K562 (cell line): ENCODE measurements at regions not wholly inside any gene's neighbourhood (a gene's known extent, or its start where the extent isn't known, plus 50 kb on each side); places are given as distances from the start of the nearest gene placed in this dataset.
A peak's percentile ranks its signal among the peaks of the same experiment; 100 is the strongest.

Experiments
- ATAC-seq: fragments of 200-7000 bp; cut with Tn5 transposase; 3 replicates; pipeline ENCODE4 v1.9.1; 2020; ENCODE audit warnings: moderate library complexity
- BruUV-seq: library from RNA; stranded (reverse); fragments of 400-500 nt; replicated peaks from 2 replicates; lab custom pipeline; 2021; lab: Mats Ljungman, UMichigan
- CTCF ChIA-PET: fragments of 300-600 bp; formaldehyde crosslinking; extraction: SDS; loops from one replicate; lab custom pipeline; 2021; ENCODE audit warnings: low intra/inter-chr PET ratio; lab: Yijun Ruan, JAX
- POLR2A ChIA-PET: fragments of 300-600, 350-650 bp; sonication (Branson Sonifier 250); formaldehyde crosslinking; extraction: SDS; loops from one replicate; lab custom pipeline; 2021; ENCODE audit warnings: antibody characterized with exemption, inconsistent platforms; lab: Yijun Ruan, JAX
- DNase-seq, 4 experiments: peaks; one replicate each; pipeline versions ENCODE4 v3.0.0 to v3.0.0-alpha.2; 2011 to 2018; ENCODE audit warnings: low spot score in 3 of 4, mixed read lengths in 3 of 4; ENCODE audit errors: extremely low read depth in 1 of 4
- FAIRE-seq: peaks from 2 replicates; lab custom pipeline; 2011; peaks lifted over from hg19 to GRCh38; lab: Jason Lieb, UNC
- H2AFZ ChIP-seq: 2 replicates; pipeline ENCODE4 v1.6.0; 2011; ENCODE audit warnings: low read depth, low read length, control low read depth, inconsistent platforms
- H3K27ac ChIP-seq: fragments of 200-600 bp; 3 replicates; pipeline ENCODE4 v1.8.0; 2011; ENCODE audit warnings: low read depth, mild to moderate bottlenecking, control low read depth, inconsistent platforms, low read length, moderate library complexity, mixed read lengths; ENCODE audit errors: extremely low read depth
- H3K27me3 ChIP-seq, 2 experiments: fragments of 300-600 bp in 1 of 2; 2 replicates in 1 of 2; 3 replicates in 1 of 2; pipeline versions ENCODE4 v1.6.0 to v1.8.0; 2011; ENCODE audit warnings: inconsistent platforms in 2 of 2, low read length in 2 of 2, mild to moderate bottlenecking in 1 of 2, mixed read lengths in 1 of 2, moderate library complexity in 1 of 2; ENCODE audit not compliant: control insufficient read depth in 2 of 2, insufficient read depth in 2 of 2
- H3K36me3 ChIP-seq: fragments of 300-600 bp; 3 replicates; pipeline ENCODE4 v1.8.0; 2011; ENCODE audit warnings: mild to moderate bottlenecking, low read length, inconsistent platforms; ENCODE audit not compliant: control insufficient read depth, insufficient read depth
- H3K4me1 ChIP-seq, 2 experiments: fragments of 200-600 bp in 1 of 2; replicated peaks in 1 of 2; 2 replicates in 1 of 2; 3 replicates in 1 of 2; pipeline versions ENCODE4 v1.5.1 to v1.8.0; 2011; ENCODE audit warnings: inconsistent platforms in 2 of 2, low read length in 2 of 2, mild to moderate bottlenecking in 1 of 2, mixed read lengths in 1 of 2, moderate library complexity in 1 of 2; ENCODE audit not compliant: control insufficient read depth in 2 of 2, insufficient read depth in 2 of 2
- H3K4me2 ChIP-seq: 2 replicates; pipeline ENCODE4 v1.6.1; 2011; ENCODE audit warnings: low read length, control low read depth, inconsistent platforms, mixed read lengths; ENCODE audit not compliant: insufficient read depth
- H3K4me3 ChIP-seq: fragments of 200-600 bp; sonication (generic), shearing (Covaris generic); 2 replicates; pipeline ENCODE4 v1.5.1; 2016; ENCODE audit warnings: control low read depth, inconsistent platforms
- H3K79me2 ChIP-seq: fragments of 200-600 bp; 3 replicates; pipeline ENCODE4 v1.8.0; 2011; ENCODE audit warnings: low read length, inconsistent platforms; ENCODE audit not compliant: control insufficient read depth, insufficient read depth
- H3K9ac ChIP-seq, 2 experiments: 2 replicates each; pipeline versions ENCODE4 v1.6.0 to v1.6.1; 2011; ENCODE audit warnings: low read depth in 2 of 2, low read length in 2 of 2, control low read depth in 1 of 2, inconsistent platforms in 1 of 2, mild to moderate bottlenecking in 1 of 2, mixed read lengths in 1 of 2; ENCODE audit not compliant: insufficient read depth in 1 of 2
- H3K9me1 ChIP-seq: one replicate; pipeline ENCODE4 v1.6.0; 2011; ENCODE audit warnings: inconsistent platforms, mild to moderate bottlenecking, low read length, moderate library complexity; ENCODE audit not compliant: control insufficient read depth, insufficient read depth
- H3K9me3 ChIP-seq: replicated peaks from 2 replicates; pipeline ENCODE4 v1.5.1; 2011; ENCODE audit warnings: low read depth, low read length, inconsistent platforms; ENCODE audit not compliant: control insufficient read depth, insufficient read depth
- H4K20me1 ChIP-seq: replicated peaks from 2 replicates; pipeline ENCODE4 v1.6.1; 2011; ENCODE audit warnings: low read length, inconsistent platforms, mixed read lengths; ENCODE audit not compliant: control insufficient read depth, insufficient read depth
- CEBPG ChIP-seq, 3 experiments: fragments of 200-800 bp in 1 of 3; sonication (Bioruptor generic) in 1 of 3; sonication (generic) in 1 of 3; formaldehyde crosslinking in 1 of 3; IDR thresholded peaks in 2 of 3; conservative IDR thresholded peaks in 1 of 3; 2 replicates each; pipeline versions ENCODE4 v1.6.1 to v1.8.0; 2016 to 2022; ENCODE audit warnings: missing compliant biosample characterization in 2 of 3, missing genetic modification characterization in 2 of 3, mild to moderate bottlenecking in 1 of 3, missing genetic modification reagents in 1 of 3
- HDGF ChIP-seq: fragments of 450-650 bp; IDR thresholded peaks from 2 replicates; pipeline ENCODE4 v1.6.1; 2016
- PPARD ChIP-seq: fragments of 250-450 bp; sonication (Bioruptor Pico); IDR thresholded peaks from 2 replicates; pipeline ENCODE4 v1.8.0; 2022; ENCODE audit warnings: inconsistent platforms, mild to moderate bottlenecking, moderate library complexity
- TSHZ1 ChIP-seq: fragments of 250-450 bp; sonication (Bioruptor Pico); IDR thresholded peaks from 2 replicates; pipeline ENCODE4 v1.4.0; 2020; ENCODE audit warnings: mild to moderate bottlenecking, moderate library complexity
- WGBS: fragments of 100-300 bp; shearing (Covaris generic); methylation state at CpG from one replicate; pipeline ENCODE4 v1.1.6; 2016; ENCODE audit warnings: low coverage, mixed read lengths; ENCODE audit not compliant: insufficient coverage; ENCODE audit errors: missing lambda C conversion rate; 5-methylcytosine and 5-hydroxymethylcytosine counted together
- in situ Hi-C: fragments of 300-500 bp; cut with MboI; formaldehyde crosslinking; loops from 4 replicates; pipeline ENCODE4 v1.15.0; 2018; ENCODE audit warnings: inconsistent platforms, mixed read lengths
- intact Hi-C: fragments of 100-400 bp; cut with micrococcal nuclease; formaldehyde crosslinking; loops from 2 replicates; pipeline ENCODE4 v1.14.2; 2022

- no peak for TF ChIP-seq PPARD (CRISPR knock-in tag)
Observed at GRCh38 chr4:186861317-186861716, 137.7 kb upstream of the FAT1 start (continued).

GRCh38 chr4:186871856-186872255, 148.2 kb upstream of the FAT1 start:
- CTCF ChIA-PET, result no interaction called here
- H3K36me3 ChIP-seq, result no peaks in the 10 kb centered on the region
- POLR2A ChIA-PET, result interaction anchor here (1.7 kb wide), 1 partner anchor 14 kb away, joined by 3 read pairs; no protein-coding TSS in a partner anchor
- DNase-seq (no peak), FAIRE-seq (no peak), ATAC-seq (no peak)
- no peaks in the 10 kb centered on the region for H3K79me2 ChIP-seq
- no peak overlapping the region for H3K4me2 ChIP-seq
- H3K9me3 ChIP-seq, result 0 out of 2 replicates have a peak, but pooled peaks cover 2% of the 10 kb centered on the region
- in situ Hi-C loops (no loop called here), intact Hi-C loops (no loop called here)
- no peak overlapping the region for H2AFZ ChIP-seq
- no peak overlapping the region for H3K27ac ChIP-seq
- no peak overlapping the region for H3K9ac ChIP-seq
- TF ChIP-seq TSHZ1 (CRISPR knock-in tag), result no peak
- TF ChIP-seq CEBPG (CRISPR knock-in tag; IDR thresholded peaks at IDR 0.05), result no peak
- TF ChIP-seq CEBPG (tag; conservative IDR thresholded peaks at IDR 0.05 in 1 of 2, IDR thresholded peaks at IDR 0.05 in 1 of 2), result peak in 1 of 2 experiments; percentile 60; a peak in 2 of 4 replicates
- no peak for TF ChIP-seq HDGF
- H3K9me1 ChIP-seq, result no peaks in the 10 kb centered on the region
- no peaks in the 10 kb centered on the region for H4K20me1 ChIP-seq
- no TSS peak for BruUV-seq
- H3K4me3 ChIP-seq, result no peak overlapping the region
- no peaks in the 10 kb centered on the region for H3K27me3 ChIP-seq
- H3K4me1 ChIP-seq, result no peaks in the 10 kb centered on the region
- WGBS, result 58% methylated on average over 2 of the region's 3 CpGs
